GM12873 (cell line): ENCODE measurements at regions not wholly inside any gene's neighbourhood (a gene's known extent, or its start where the extent isn't known, plus 50 kb on each side); places are given as distances from the start of the nearest gene placed in this dataset.

ENCODE experiments used
- CTCF ChIP-seq: IDR thresholded peaks from 2 replicates; pipeline ENCODE4 v1.5.1; 2012; ENCODE audit warnings: low read depth, mild to moderate bottlenecking, moderate library complexity, low read length, control low read depth; ENCODE audit not compliant: insufficient read depth; ENCODE audit errors: missing control alignments

DNA sequence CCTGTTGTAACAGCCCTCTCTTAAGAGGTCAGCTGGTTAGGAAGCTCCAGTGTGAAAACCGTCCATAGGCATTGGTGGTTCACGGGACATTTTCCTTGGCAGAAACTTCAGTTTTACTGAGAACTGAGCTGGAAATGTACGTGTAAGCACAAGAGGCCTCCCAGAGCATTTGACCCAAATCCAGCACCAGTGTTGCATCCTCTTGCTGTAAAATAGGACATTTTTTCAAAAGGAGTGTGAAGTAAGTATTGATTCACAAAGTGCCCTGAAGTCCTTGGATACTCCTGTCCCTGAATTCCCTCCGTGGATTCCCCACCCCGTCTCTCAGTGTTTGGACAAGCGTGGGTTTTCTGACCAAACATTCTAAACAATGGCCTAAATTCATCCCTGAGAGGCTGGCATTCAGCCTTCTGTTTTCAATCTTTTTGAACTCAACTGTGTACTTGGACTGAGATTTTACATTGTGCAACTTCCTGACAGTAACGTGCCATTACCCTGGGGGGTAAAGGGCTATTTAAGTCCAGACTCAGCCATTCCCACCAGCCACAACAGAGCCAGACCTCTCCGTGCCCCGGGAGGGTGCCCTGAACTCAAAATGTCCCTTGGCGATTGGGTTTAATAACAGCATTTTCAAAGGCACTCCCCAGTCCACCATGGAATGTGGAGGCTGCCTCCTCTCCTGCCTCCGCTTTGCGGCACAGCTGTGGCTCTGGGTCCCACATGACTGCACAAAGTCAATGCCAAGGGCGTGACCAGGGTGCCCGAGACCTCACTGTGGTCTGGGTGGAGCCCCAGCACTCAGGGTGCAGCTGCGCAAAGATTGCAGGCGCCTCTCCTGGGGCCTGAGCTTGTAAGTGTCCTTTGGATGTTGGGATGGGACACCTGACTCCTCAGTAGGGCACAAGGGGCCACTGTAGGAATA lies 92.7 kb upstream of the AFDN start:
- TF ChIP-seq CTCF = no peak

- no peak for TF ChIP-seq CTCF
Measured at GRCh38 chr6:167734662-167735083, 92.0 kb upstream of the AFDN start.

- no peak for TF ChIP-seq CTCF
Measured at GRCh38 chr6:167735084-167735950, 91.4 kb upstream of the AFDN start.

GRCh38 chr6:167735951-167736288 lies 90.8 kb upstream of the AFDN start:
- no peak for TF ChIP-seq CTCF

DNA sequence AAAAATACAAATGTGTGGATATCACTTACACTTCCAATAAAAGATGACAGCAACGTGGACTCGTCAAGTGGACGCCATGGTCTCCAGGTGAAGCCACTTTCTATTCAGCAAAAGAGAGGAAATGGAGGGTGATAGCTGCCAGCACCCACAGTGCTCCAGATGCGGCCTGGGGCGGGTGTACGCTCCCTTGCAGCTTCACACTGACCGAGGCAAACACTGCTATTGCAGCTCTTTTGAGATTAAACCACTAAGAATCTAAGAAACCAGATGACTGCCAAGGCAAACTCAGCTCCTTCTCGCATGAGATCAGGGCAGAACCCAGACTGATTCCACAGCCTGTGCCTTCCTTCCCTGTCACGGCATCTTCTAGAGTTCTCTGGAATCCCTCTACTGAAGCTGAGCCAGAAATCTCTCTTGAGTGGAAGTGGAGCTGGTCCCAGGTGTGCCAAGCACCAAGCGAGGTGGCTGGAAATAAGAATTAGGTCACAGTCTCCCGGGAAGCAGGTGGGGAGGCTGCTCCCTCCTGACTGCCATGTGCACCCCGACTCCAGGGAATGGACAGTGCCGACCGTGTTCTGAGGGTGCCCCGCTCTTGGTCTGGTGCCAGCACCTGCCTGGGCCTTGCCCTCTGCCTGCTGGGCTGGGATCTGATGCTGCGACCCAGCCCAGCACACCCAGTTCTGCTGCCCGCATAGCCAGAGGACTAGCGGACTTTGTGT lies 90.1 kb upstream of the AFDN start:
- TF ChIP-seq CTCF = no peak

- TF ChIP-seq CTCF = no peak
Measured at GRCh38 chr6:167737205-167737830, 89.4 kb upstream of the AFDN start.
